ENCODE measurements at regions not wholly inside any gene's neighbourhood (a gene's known extent, or its start where the extent isn't known, plus 50 kb on each side); places are given as distances from the start of the nearest gene placed in this dataset.

DNA sequence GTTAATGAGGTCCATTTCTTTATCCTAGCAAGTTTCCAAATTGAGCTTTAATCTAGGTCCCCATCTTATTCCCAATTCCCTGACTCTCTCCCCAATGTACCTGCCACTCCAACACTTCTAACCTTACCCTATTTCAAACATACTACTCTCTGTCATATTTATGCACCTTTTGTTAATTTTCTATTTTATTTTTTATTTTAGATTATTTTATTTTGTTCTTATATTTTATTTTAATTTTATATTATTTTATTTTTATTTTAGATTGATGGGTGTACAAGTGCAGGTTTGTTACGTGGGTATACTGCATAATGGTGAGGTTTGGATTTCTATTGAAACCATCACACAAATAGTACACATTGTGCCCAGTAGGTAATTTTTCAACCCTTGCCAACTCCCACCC lies 333.9 kb upstream of the ERCC4 start:
- Histone ChIP-seq H3K4me1 (no peaks in the 10 kb centered on the region), H3K9me3 (no peaks in the 10 kb centered on the region), H3K36me3 (no peaks in the 10 kb centered on the region), H3K27ac (no peak overlapping the region), H3K4me3 (no peak overlapping the region), H3K27me3 (no peaks in the 10 kb centered on the region)
- DNase-seq, result no peak
- intact Hi-C loops (cut with DNase I; ENCODE audit: low total_unique reads), result no loop called here
- TF ChIP-seq POLR2A (IDR thresholded peaks at IDR 0.05), result no peak
- TF ChIP-seq, protein P1, sequence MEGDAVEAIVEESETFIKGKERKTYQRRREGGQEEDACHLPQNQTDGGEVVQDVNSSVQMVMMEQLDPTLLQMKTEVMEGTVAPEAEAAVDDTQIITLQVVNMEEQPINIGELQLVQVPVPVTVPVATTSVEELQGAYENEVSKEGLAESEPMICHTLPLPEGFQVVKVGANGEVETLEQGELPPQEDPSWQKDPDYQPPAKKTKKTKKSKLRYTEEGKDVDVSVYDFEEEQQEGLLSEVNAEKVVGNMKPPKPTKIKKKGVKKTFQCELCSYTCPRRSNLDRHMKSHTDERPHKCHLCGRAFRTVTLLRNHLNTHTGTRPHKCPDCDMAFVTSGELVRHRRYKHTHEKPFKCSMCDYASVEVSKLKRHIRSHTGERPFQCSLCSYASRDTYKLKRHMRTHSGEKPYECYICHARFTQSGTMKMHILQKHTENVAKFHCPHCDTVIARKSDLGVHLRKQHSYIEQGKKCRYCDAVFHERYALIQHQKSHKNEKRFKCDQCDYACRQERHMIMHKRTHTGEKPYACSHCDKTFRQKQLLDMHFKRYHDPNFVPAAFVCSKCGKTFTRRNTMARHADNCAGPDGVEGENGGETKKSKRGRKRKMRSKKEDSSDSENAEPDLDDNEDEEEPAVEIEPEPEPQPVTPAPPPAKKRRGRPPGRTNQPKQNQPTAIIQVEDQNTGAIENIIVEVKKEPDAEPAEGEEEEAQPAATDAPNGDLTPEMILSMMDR (IDR thresholded peaks at IDR 0.05), result no peak

- TF ChIP-seq POLR2A (IDR thresholded peaks at IDR 0.05), result no peak
- TF ChIP-seq, protein P1 (IDR thresholded peaks at IDR 0.05), result no peak
- intact Hi-C loops (cut with DNase I; ENCODE audit: low total_unique reads), result no loop called here
- no peaks in the 10 kb centered on the region for H3K36me3 ChIP-seq
These were observed 332.8 kb upstream of the ERCC4 start for GRCh38 chr16:13587181-13587580.

DNA sequence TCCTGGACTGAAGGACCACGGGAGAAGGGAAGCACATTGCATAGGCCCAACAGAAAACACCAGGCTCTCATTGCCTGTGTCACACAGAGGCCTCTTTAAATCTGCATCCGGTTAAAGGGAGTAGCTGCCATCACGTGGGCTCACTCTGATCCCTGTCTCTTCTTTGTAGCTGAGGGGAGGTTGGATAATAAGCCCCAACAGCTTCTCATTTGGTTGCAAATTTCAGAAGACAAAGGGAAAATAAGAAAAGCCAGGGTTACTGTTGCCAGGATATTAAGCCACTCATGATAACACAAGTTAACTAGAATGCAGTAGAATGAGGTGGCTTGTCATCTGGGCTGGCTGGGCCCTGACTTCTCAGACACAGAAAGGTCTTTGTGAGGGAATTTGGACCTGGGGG lies 325.1 kb upstream of the ERCC4 start:
- no peak overlapping the region for H3K4me3 ChIP-seq
- no peak overlapping the region for H3K27ac ChIP-seq
- TF ChIP-seq, protein P1 (IDR thresholded peaks at IDR 0.05), result no peak
- no peak for TF ChIP-seq POLR2A (IDR thresholded peaks at IDR 0.05)

More at GRCh38 chr16:13587181-13587580, 332.8 kb upstream of the ERCC4 start:
- Histone ChIP-seq H3K4me1 (no peaks in the 10 kb centered on the region), H3K27me3 (no peaks in the 10 kb centered on the region), H3K9me3 (no peaks in the 10 kb centered on the region), H3K27ac (no peak overlapping the region), H3K4me3 (no peak overlapping the region)
- DNase-seq, result no peak

GRCh38 chr16:13606804-13607203 lies 313.1 kb upstream of the ERCC4 start:
- intact Hi-C loops (cut with DNase I; ENCODE audit: low total_unique reads), result no loop called here
- no peak overlapping the region for H3K4me3 ChIP-seq

More for the DNA sequence above, 325.1 kb upstream of the ERCC4 start:
- Histone ChIP-seq H3K27me3 (no peaks in the 10 kb centered on the region), H3K4me1 (no peaks in the 10 kb centered on the region), H3K9me3 (no peaks in the 10 kb centered on the region), H3K36me3 (no peaks in the 10 kb centered on the region)
- DNase-seq, result no peak
- intact Hi-C loops (cut with DNase I; ENCODE audit: low total_unique reads), result no loop called here

GRCh38 chr16:13607289-13607688 lies 312.7 kb upstream of the ERCC4 start:
- Histone ChIP-seq H3K27me3 (no peaks in the 10 kb centered on the region), H3K9me3 (no peaks in the 10 kb centered on the region), H3K4me3 (no peak overlapping the region), H3K27ac (no peak overlapping the region), H3K36me3 (no peaks in the 10 kb centered on the region), H3K4me1 (no peaks in the 10 kb centered on the region)
- intact Hi-C loops (cut with DNase I; ENCODE audit: low total_unique reads), result no loop called here
- no peak for DNase-seq
- no peak for TF ChIP-seq POLR2A (IDR thresholded peaks at IDR 0.05)
- TF ChIP-seq, protein P1 (IDR thresholded peaks at IDR 0.05), result no peak

More at GRCh38 chr16:13606804-13607203, 313.1 kb upstream of the ERCC4 start:
- no peak for DNase-seq
- Histone ChIP-seq H3K27me3 (no peaks in the 10 kb centered on the region), H3K9me3 (no peaks in the 10 kb centered on the region), H3K4me1 (no peaks in the 10 kb centered on the region), H3K36me3 (no peaks in the 10 kb centered on the region), H3K27ac (no peak overlapping the region)
- TF ChIP-seq POLR2A (IDR thresholded peaks at IDR 0.05), result no peak
- TF ChIP-seq, protein P1 (IDR thresholded peaks at IDR 0.05), result no peak
